H1 (cell line): ENCODE measurements at regions not wholly inside any gene's neighbourhood (a gene's known extent, or its start where the extent isn't known, plus 50 kb on each side); places are given as distances from the start of the nearest gene placed in this dataset.

Experiments used
- CTCF ChIA-PET: fragments of 300-600 bp; sonication (Branson Sonifier 250); formaldehyde crosslinking; loops from one replicate; lab custom pipeline; 2021; ENCODE audit not compliant: partially characterized antibody; lab: Charles Lee
- POLR2A ChIA-PET: fragments of 300-600 bp; sonication (Branson Sonifier 250); formaldehyde crosslinking; loops from one replicate; lab custom pipeline; 2021; ENCODE audit warnings: inconsistent platforms; ENCODE audit not compliant: partially characterized antibody; lab: Charles Lee
- DNase-seq, 2 experiments: peaks; one replicate each; pipeline versions ENCODE4 v3.0.0 to v3.0.0-alpha.2; 2010 to 2022; ENCODE audit warnings: low spot score in 2 of 2, low read depth in 1 of 2, mixed read lengths in 1 of 2
- FAIRE-seq: peaks from 2 replicates; lab custom pipeline; 2011; peaks lifted over from hg19 to GRCh38; lab: Jason Lieb, UNC
- H2AFZ ChIP-seq: 2 replicates; pipeline ENCODE4 v1.8.1; 2012; ENCODE audit warnings: low read length, inconsistent platforms
- H2AK5ac ChIP-seq: 2 replicates; pipeline ENCODE4 v1.6.1; 2013; ENCODE audit warnings: low read depth, low read length
- H2BK120ac ChIP-seq: replicated peaks from 2 replicates; pipeline ENCODE3; 2013; ENCODE audit warnings: low read depth, low read length, inconsistent platforms
- H2BK12ac ChIP-seq: 2 replicates; pipeline ENCODE4 v1.6.1; 2013; ENCODE audit warnings: low read depth, low read length
- H2BK15ac ChIP-seq: 2 replicates; pipeline ENCODE4 v1.6.1; 2013; ENCODE audit warnings: low read length
- H2BK20ac ChIP-seq: 2 replicates; pipeline ENCODE4 v1.6.1; 2013; ENCODE audit warnings: low read length
- H2BK5ac ChIP-seq: 2 replicates; pipeline ENCODE4 v1.6.1; 2013; ENCODE audit warnings: low read depth, low read length
- H3K14ac ChIP-seq: 2 replicates; pipeline ENCODE4 v1.6.1; 2013; ENCODE audit warnings: inconsistent platforms; ENCODE audit not compliant: insufficient read length
- H3K18ac ChIP-seq: 2 replicates; pipeline ENCODE4 v1.6.1; 2013; ENCODE audit warnings: low read length; ENCODE audit errors: extremely low read depth
- H3K23ac ChIP-seq: 2 replicates; pipeline ENCODE4 v1.6.1; 2013; ENCODE audit warnings: inconsistent platforms; ENCODE audit not compliant: insufficient read length
- H3K23me2 ChIP-seq: 2 replicates; pipeline ENCODE4 v1.6.1; 2013; ENCODE audit warnings: low read depth, low read length
- H3K27ac ChIP-seq: 2 replicates; pipeline ENCODE4 v1.6.1; 2011; ENCODE audit warnings: low read depth, low read length, inconsistent platforms
- H3K27me3 ChIP-seq, 4 experiments: replicated peaks in 1 of 4; 1 replicate in 1 of 4; 2 replicates in 3 of 4; pipeline versions ENCODE4 v1.6.1 to v1.8.1; 2011 to 2013; ENCODE audit warnings: low read length in 3 of 4, mild to moderate bottlenecking in 3 of 4, inconsistent platforms in 2 of 4, mixed read lengths in 2 of 4, moderate library complexity in 1 of 4; ENCODE audit not compliant: control insufficient read depth in 3 of 4, insufficient read depth in 3 of 4; ENCODE audit errors: extremely low read depth in 1 of 4
- H3K36me3 ChIP-seq, 4 experiments: 2 replicates each; pipeline versions ENCODE4 v1.6.1 to v1.8.1; 2011 to 2013; ENCODE audit warnings: mild to moderate bottlenecking in 4 of 4, low read length in 3 of 4, moderate library complexity in 2 of 4, control low read depth in 1 of 4, inconsistent platforms in 1 of 4; ENCODE audit not compliant: insufficient read depth in 4 of 4, control insufficient read depth in 2 of 4
- H3K4ac ChIP-seq: replicated peaks from 2 replicates; pipeline ENCODE3; 2013; ENCODE audit warnings: low read length, low read depth, mixed read lengths, inconsistent platforms; ENCODE audit not compliant: insufficient read length
- H3K4me1 ChIP-seq, 4 experiments: replicated peaks in 1 of 4; 1 replicate in 1 of 4; 2 replicates in 3 of 4; pipeline versions ENCODE4 v1.6.1 to v1.8.1; 2011 to 2013; ENCODE audit warnings: low read length in 3 of 4, inconsistent platforms in 2 of 4, mixed read lengths in 1 of 4; ENCODE audit not compliant: insufficient read depth in 4 of 4, control insufficient read depth in 3 of 4
- H3K4me2 ChIP-seq, 2 experiments: 2 replicates each; pipeline versions ENCODE4 v1.6.1 to v1.8.1; 2011 to 2013; ENCODE audit warnings: low read depth in 2 of 2, low read length in 2 of 2, control low read depth in 1 of 2, inconsistent platforms in 1 of 2, mild to moderate bottlenecking in 1 of 2; ENCODE audit not compliant: insufficient read depth in 1 of 2
- H3K4me3 ChIP-seq, 4 experiments: fragments of 200-600, 300-600 bp in 1 of 4; sonication (generic), shearing (Covaris generic), sonication (Bioruptor Twin) in 1 of 4; 2 replicates each; pipeline versions ENCODE4 v1.5.1 to v1.8.1; 2011 to 2016; ENCODE audit warnings: low read length in 4 of 4, low read depth in 3 of 4, control low read depth in 2 of 4, inconsistent platforms in 2 of 4, mild to moderate bottlenecking in 2 of 4, mixed read lengths in 1 of 4, moderate library complexity in 1 of 4; ENCODE audit not compliant: insufficient read depth in 2 of 4; ENCODE audit errors: extremely low read depth in 1 of 4
- H3K56ac ChIP-seq: replicated peaks from 2 replicates; pipeline ENCODE3; 2013; ENCODE audit warnings: low read depth, mild to moderate bottlenecking, mixed read lengths, low read length, inconsistent platforms; ENCODE audit not compliant: insufficient read length
- H3K79me1 ChIP-seq: 2 replicates; pipeline ENCODE4 v1.6.1; 2013; ENCODE audit warnings: low read depth, low read length, control low read depth
- H3K79me2 ChIP-seq, 2 experiments: 2 replicates each; pipeline versions ENCODE4 v1.6.1 to v1.8.1; 2012 to 2013; ENCODE audit warnings: low read length in 2 of 2, mild to moderate bottlenecking in 2 of 2, inconsistent platforms in 1 of 2; ENCODE audit not compliant: insufficient read depth in 2 of 2, control insufficient read depth in 1 of 2
- H3K9ac ChIP-seq, 4 experiments: replicated peaks in 1 of 4; 1 replicate in 1 of 4; 2 replicates in 3 of 4; pipeline versions ENCODE4 v1.6.1 to v1.8.1; 2011 to 2013; ENCODE audit warnings: low read depth in 3 of 4, low read length in 3 of 4, control low read depth in 2 of 4, mild to moderate bottlenecking in 2 of 4, moderate library complexity in 2 of 4, inconsistent platforms in 1 of 4; ENCODE audit errors: extremely low read depth in 1 of 4
- H3K9me3 ChIP-seq, 2 experiments: 2 replicates each; pipeline versions ENCODE4 v1.6.1 to v1.8.1; 2012 to 2013; ENCODE audit warnings: mild to moderate bottlenecking in 2 of 2, moderate library complexity in 2 of 2, control low read depth in 1 of 2, inconsistent platforms in 1 of 2, low read depth in 1 of 2, low read length in 1 of 2, mixed read lengths in 1 of 2; ENCODE audit not compliant: insufficient read depth in 2 of 2
- H4K20me1 ChIP-seq, 2 experiments: replicated peaks in 1 of 2; 2 replicates each; pipeline versions ENCODE3 to v1.8.1; 2011 to 2013; ENCODE audit warnings: inconsistent platforms in 2 of 2, low read length in 2 of 2, mild to moderate bottlenecking in 1 of 2; ENCODE audit not compliant: insufficient read depth in 2 of 2, control insufficient read depth in 1 of 2
- H4K5ac ChIP-seq: 2 replicates; pipeline ENCODE4 v1.6.1; 2013; ENCODE audit warnings: low read length, low read depth, mixed read lengths, inconsistent platforms; ENCODE audit not compliant: insufficient read length
- H4K8ac ChIP-seq: 2 replicates; pipeline ENCODE4 v1.8.0; 2013; ENCODE audit warnings: mild to moderate bottlenecking, moderate library complexity, low read length, inconsistent platforms; ENCODE audit not compliant: insufficient read depth; ENCODE audit errors: extremely low read depth
- H4K91ac ChIP-seq: replicated peaks from 2 replicates; pipeline ENCODE3; 2013; ENCODE audit warnings: low read length, mixed read lengths, inconsistent platforms; ENCODE audit not compliant: insufficient read length
- ASH2L ChIP-seq: fragments of 200-600, 300-600 bp; sonication (generic); IDR thresholded peaks from one replicate; pipeline ENCODE4 v1.7.1; 2017; ENCODE audit warnings: low read length
- EP300 ChIP-seq, 2 experiments: IDR thresholded peaks; 1 replicate in 1 of 2; 2 replicates in 1 of 2; pipeline ENCODE4 v1.6.1; 2011 to 2012; ENCODE audit warnings: low read depth in 2 of 2, low read length in 2 of 2, mild to moderate bottlenecking in 2 of 2, borderline replicate concordance in 1 of 2, inconsistent platforms in 1 of 2, moderate library complexity in 1 of 2
- JUN ChIP-seq: IDR thresholded peaks from 2 replicates; pipeline ENCODE4 v1.6.1; 2011; ENCODE audit warnings: low read depth, mild to moderate bottlenecking, improper control_type of control experiment, low read length
- MAFK ChIP-seq: IDR thresholded peaks from 2 replicates; pipeline ENCODE4 v1.6.1; 2012; ENCODE audit warnings: low read depth, mild to moderate bottlenecking, improper control_type of control experiment, low read length
- POU5F1 ChIP-seq: IDR thresholded peaks from 2 replicates; pipeline ENCODE4 v1.6.1; 2011; ENCODE audit warnings: low read depth, mild to moderate bottlenecking, low read length, moderate library complexity
- RAD21 ChIP-seq, 2 experiments: IDR thresholded peaks in 1 of 2; conservative IDR thresholded peaks in 1 of 2; 2 replicates each; pipeline ENCODE4 v1.6.1; 2011; ENCODE audit warnings: low read depth in 2 of 2, low read length in 2 of 2, improper control_type of control experiment in 1 of 2, inconsistent platforms in 1 of 2, mild to moderate bottlenecking in 1 of 2, moderate library complexity in 1 of 2
- SIRT6 ChIP-seq: IDR thresholded peaks from one replicate; pipeline ENCODE4 v1.7.1; 2012; ENCODE audit warnings: low read length, inconsistent platforms
- SRF ChIP-seq: IDR thresholded peaks from 2 replicates; pipeline ENCODE4 v1.6.1; 2011; ENCODE audit warnings: mild to moderate bottlenecking, low read depth, low read length, moderate library complexity
- TAF7 ChIP-seq: optimal IDR thresholded peaks from 2 replicates; pipeline ENCODE3; 2011; ENCODE audit warnings: low read depth, mild to moderate bottlenecking, inconsistent platforms, low read length, moderate library complexity, borderline replicate concordance
- TEAD4 ChIP-seq: IDR thresholded peaks from 2 replicates; pipeline ENCODE4 v1.6.1; 2012; ENCODE audit warnings: low read depth, low read length, inconsistent platforms, mixed read lengths
- YY1 ChIP-seq: IDR thresholded peaks from 2 replicates; pipeline ENCODE4 v1.6.1; 2011; ENCODE audit warnings: low read depth, mild to moderate bottlenecking, low read length
- ZNF274 ChIP-seq: IDR thresholded peaks from 2 replicates; pipeline ENCODE4 v1.7.0; 2012; ENCODE audit warnings: low read length, borderline replicate concordance; ENCODE audit errors: extremely low read depth
- WGBS, 2 experiments: shearing (Covaris generic) in 1 of 2; methylation state at CpG; one replicate each; pipeline versions ENCODE4 v1.1.6 to v1.1.7; 2013 to 2015; ENCODE audit warnings: low lambda C conversion rate in 2 of 2, mixed read lengths in 2 of 2, inconsistent platforms in 1 of 2, low coverage in 1 of 2, missing lambda C conversion rate in 1 of 2; ENCODE audit not compliant: insufficient replicate concordance in 2 of 2, insufficient coverage in 1 of 2, insufficient read length in 1 of 2; ENCODE audit errors: extremely low coverage in 1 of 2, missing lambda C conversion rate in 1 of 2; 5-methylcytosine and 5-hydroxymethylcytosine counted together
- TF ChIP-seq, protein P1 (sequence below): IDR thresholded peaks from 2 replicates; pipeline ENCODE4 v1.6.1; 2011; ENCODE audit warnings: low read depth, mild to moderate bottlenecking, low read length; ENCODE audit not compliant: insufficient read depth

DNA sequence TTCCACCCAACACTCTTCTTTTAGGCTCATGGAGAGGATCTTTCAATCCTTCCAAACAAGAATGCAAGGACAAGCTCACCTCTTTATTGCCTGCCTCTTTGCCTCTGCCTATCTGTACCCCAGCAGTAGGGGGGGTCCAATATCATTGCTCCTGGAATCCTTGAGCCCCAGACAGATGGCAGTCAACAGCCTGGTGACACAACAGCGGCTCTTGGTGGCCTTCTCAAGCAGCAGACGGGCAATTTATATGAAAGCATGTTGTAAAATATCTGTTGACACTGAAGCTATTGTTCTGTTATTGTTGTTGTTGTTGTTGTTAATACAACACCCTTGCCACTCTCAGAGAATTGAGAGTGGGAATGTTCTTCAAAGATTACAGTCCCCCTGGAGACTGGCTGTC is 480.0 kb upstream of the CADM1 start:
- no peaks in the 10 kb centered on the region for H4K20me1 ChIP-seq
- WGBS, 2 experiments, result 100% methylated on average over 2 of the region's 2 CpGs; no CpG with 5 or more reads in 1 of the 2 experiments
- H3K4me2 ChIP-seq, result no peak overlapping the region
- no peak overlapping the region for H3K4me3 ChIP-seq
- no peaks in the 10 kb centered on the region for H3K79me2 ChIP-seq
- ChIA-PET CTCF (interaction anchor here (0.6 to 2.0 kb wide), 3 partner anchors 8 to 229 kb away, joined by 4 to 8 read pairs (median 6); no protein-coding TSS in a partner anchor), POLR2A (no interaction called here)
- H3K14ac ChIP-seq, result no peak overlapping the region
- H3K79me1 ChIP-seq, result no peaks in the 10 kb centered on the region
- no peak overlapping the region for H3K23ac ChIP-seq
- H3K36me3 ChIP-seq, result no peaks in the 10 kb centered on the region
- no peak overlapping the region for H2AFZ ChIP-seq
- TF ChIP-seq EP300 (IDR thresholded peaks at IDR 0.05; ENCODE audit: borderline replicate concordance in 1 of 2, low read depth in 2 of 2, low read length in 2 of 2) (no peak), MAFK (no peak), RAD21 (IDR thresholded peaks at IDR 0.05 in 1 of 2, conservative IDR thresholded peaks at IDR 0.05 in 1 of 2; ENCODE audit: low read depth in 2 of 2, low read length in 2 of 2) (no peak), SIRT6 (no peak), SRF (no peak), TAF7 (no peak), TEAD4 (no peak), JUN (no peak), YY1 (no peak), POU5F1 (no peak), ASH2L (no peak), ZNF274 (no peak)
- TF ChIP-seq, protein P1, sequence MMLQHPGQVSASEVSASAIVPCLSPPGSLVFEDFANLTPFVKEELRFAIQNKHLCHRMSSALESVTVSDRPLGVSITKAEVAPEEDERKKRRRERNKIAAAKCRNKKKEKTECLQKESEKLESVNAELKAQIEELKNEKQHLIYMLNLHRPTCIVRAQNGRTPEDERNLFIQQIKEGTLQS, result no peak
- H3K56ac ChIP-seq, result no peak overlapping the region
- H2BK5ac ChIP-seq, result no peak overlapping the region
- no peaks in the 10 kb centered on the region for H3K9me3 ChIP-seq
- H2BK20ac ChIP-seq, result no peak overlapping the region
- no peak overlapping the region for H2AK5ac ChIP-seq
- DNase-seq, result no peak
- no peaks in the 10 kb centered on the region for H3K23me2 ChIP-seq
- no peak overlapping the region for H2BK120ac ChIP-seq
- no peak overlapping the region for H3K27ac ChIP-seq
- H3K27me3 ChIP-seq, result peaks cover 0 to 7% (median 2%) of the 10 kb centered on the region in 4 experiments; a peak in 2 of 7 replicates
- no peak overlapping the region for H2BK15ac ChIP-seq
- H2BK12ac ChIP-seq, result no peak overlapping the region
- H4K8ac ChIP-seq, result no peak overlapping the region
- no peak overlapping the region for H3K4ac ChIP-seq
- no peak overlapping the region for H4K91ac ChIP-seq
- no peaks in the 10 kb centered on the region; a peak in 1 of 7 replicates for H3K4me1 ChIP-seq
- H3K9ac ChIP-seq, result no peak overlapping the region
- no peak overlapping the region for H4K5ac ChIP-seq
- no peak for FAIRE-seq
- no peak overlapping the region for H3K18ac ChIP-seq
